Panc1 (cell line): ENCODE measurements at regions not wholly inside any gene's neighbourhood (a gene's known extent, or its start where the extent isn't known, plus 50 kb on each side); places are given as distances from the start of the nearest gene placed in this dataset.

Experiments used
- ATAC-seq: fragments of 200-7000 bp; cut with Tn5 transposase; 2 replicates; pipeline ENCODE4 v1.9.1; 2020; ENCODE audit warnings: mild to moderate bottlenecking, moderate library complexity
- BruUV-seq: library from RNA; stranded (reverse); fragments of 400-500 nt; replicated peaks from 2 replicates; lab custom pipeline; 2021; lab: Mats Ljungman, UMichigan
- CTCF ChIA-PET: fragments of 300-600 bp; sonication (Branson Sonifier 250); formaldehyde crosslinking; loops from one replicate; lab custom pipeline; 2022; ENCODE audit warnings: antibody characterized with exemption; lab: Charles Lee
- POLR2A ChIA-PET: fragments of 300-600 bp; sonication (Branson Sonifier 250); formaldehyde crosslinking; loops from one replicate; lab custom pipeline; 2022; ENCODE audit warnings: antibody characterized with exemption; lab: Charles Lee
- DNase-seq: peaks from one replicate; pipeline ENCODE4 v3.0.0-alpha.2; 2010; ENCODE audit warnings: low read depth, low spot score
- H3K27ac ChIP-seq: 2 replicates; pipeline ENCODE4 v1.5.1; 2011; ENCODE audit warnings: mild to moderate bottlenecking, low read length, inconsistent platforms
- H3K27me3 ChIP-seq: fragments of 200-500 bp; sonication (Bioruptor generic); 2 replicates; pipeline ENCODE4 v1.6.0; 2014; ENCODE audit warnings: low read length, inconsistent platforms; ENCODE audit not compliant: control insufficient read depth, insufficient read depth
- H3K36me3 ChIP-seq: fragments of 200-500 bp; sonication (Bioruptor generic); 2 replicates; pipeline ENCODE4 v1.5.1; 2014; ENCODE audit warnings: inconsistent platforms, mild to moderate bottlenecking, low read length, moderate library complexity; ENCODE audit not compliant: control insufficient read depth, insufficient read depth
- H3K4me1 ChIP-seq: 2 replicates; pipeline ENCODE4 v1.5.1; 2011; ENCODE audit warnings: inconsistent platforms, mild to moderate bottlenecking, low read length, moderate library complexity; ENCODE audit not compliant: control insufficient read depth, insufficient read depth
- H3K4me3 ChIP-seq, 2 experiments: 2 replicates each; pipeline ENCODE4 v1.5.1; 2011 to 2012; ENCODE audit warnings: low read depth in 2 of 2, low read length in 2 of 2, mild to moderate bottlenecking in 2 of 2, inconsistent platforms in 1 of 2, moderate library complexity in 1 of 2
- H3K9me3 ChIP-seq: fragments of 200-500 bp; sonication (Bioruptor generic); 2 replicates; pipeline ENCODE4 v1.5.1; 2014; ENCODE audit warnings: low read depth, mild to moderate bottlenecking, inconsistent platforms, low read length, moderate library complexity; ENCODE audit not compliant: control insufficient read depth, insufficient read depth
- POLR2AphosphoS5 ChIP-seq: IDR thresholded peaks from 2 replicates; pipeline ENCODE4 v1.6.1; 2012; ENCODE audit warnings: mild to moderate bottlenecking, low read depth, low read length, moderate library complexity
- SIN3A ChIP-seq: IDR thresholded peaks from 2 replicates; pipeline ENCODE4 v1.6.1; 2012; ENCODE audit warnings: low read depth, mild to moderate bottlenecking, low read length, moderate library complexity, borderline replicate concordance; ENCODE audit not compliant: insufficient read depth
- TCF7L2 ChIP-seq: IDR thresholded peaks from 2 replicates; pipeline ENCODE4 v1.6.1; 2011; ENCODE audit warnings: mild to moderate bottlenecking, low read depth, low read length, inconsistent platforms
- in situ Hi-C: cut with HindIII; loops from 2 replicates; pipeline ENCODE4 v1.10.0; 2016; ENCODE audit warnings: low sequenced_read_pairs, low pct_unique_long_range_greater_than_20kb
- intact Hi-C: fragments of 100-400 bp; cut with micrococcal nuclease; formaldehyde crosslinking; loops from one replicate; pipeline ENCODE4 v1.10.0; 2022; ENCODE audit not compliant: unreplicated experiment
- TF ChIP-seq, protein P1 (sequence below), 2 experiments: IDR thresholded peaks; 2 replicates each; pipeline ENCODE4 v1.6.1; 2011 to 2012; ENCODE audit warnings: low read depth in 2 of 2, control low read depth in 1 of 2, low read length in 1 of 2, mild to moderate bottlenecking in 1 of 2, moderate library complexity in 1 of 2; ENCODE audit not compliant: insufficient read depth in 1 of 2
- TF ChIP-seq, protein P2 (sequence below): fragments of 450-650 bp; IDR thresholded peaks from 2 replicates; pipeline ENCODE4 v1.5.1; 2017; ENCODE audit warnings: mild to moderate bottlenecking

DNA sequence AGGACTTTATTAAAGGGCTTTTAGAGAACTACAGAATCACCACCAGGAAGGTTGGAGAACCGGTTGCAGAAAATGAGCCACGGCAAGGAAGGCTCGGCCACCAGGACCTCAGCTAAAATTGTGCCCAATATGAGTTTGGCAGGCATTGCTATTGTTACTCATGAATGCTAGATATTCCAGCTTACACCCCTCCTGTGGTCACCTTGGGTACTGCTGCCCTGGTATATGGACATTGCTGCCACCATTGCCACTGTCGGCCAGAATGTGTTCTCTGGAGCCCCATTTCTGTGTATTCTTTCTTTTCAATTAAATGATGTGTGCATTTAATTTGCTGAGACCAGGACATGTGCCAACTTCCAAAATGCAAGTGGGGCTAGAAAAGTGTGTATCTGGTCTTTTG, 626.7 kb upstream of the BOD1L1 start:
- BruUV-seq, result no TSS peak
- ChIA-PET CTCF (no interaction called here), POLR2A (no interaction called here)
- H3K36me3 ChIP-seq, result no peaks in the 10 kb centered on the region
- no peaks in the 10 kb centered on the region for H3K4me1 ChIP-seq
- in situ Hi-C loops, result no loop called here
- TF ChIP-seq, protein P1, sequence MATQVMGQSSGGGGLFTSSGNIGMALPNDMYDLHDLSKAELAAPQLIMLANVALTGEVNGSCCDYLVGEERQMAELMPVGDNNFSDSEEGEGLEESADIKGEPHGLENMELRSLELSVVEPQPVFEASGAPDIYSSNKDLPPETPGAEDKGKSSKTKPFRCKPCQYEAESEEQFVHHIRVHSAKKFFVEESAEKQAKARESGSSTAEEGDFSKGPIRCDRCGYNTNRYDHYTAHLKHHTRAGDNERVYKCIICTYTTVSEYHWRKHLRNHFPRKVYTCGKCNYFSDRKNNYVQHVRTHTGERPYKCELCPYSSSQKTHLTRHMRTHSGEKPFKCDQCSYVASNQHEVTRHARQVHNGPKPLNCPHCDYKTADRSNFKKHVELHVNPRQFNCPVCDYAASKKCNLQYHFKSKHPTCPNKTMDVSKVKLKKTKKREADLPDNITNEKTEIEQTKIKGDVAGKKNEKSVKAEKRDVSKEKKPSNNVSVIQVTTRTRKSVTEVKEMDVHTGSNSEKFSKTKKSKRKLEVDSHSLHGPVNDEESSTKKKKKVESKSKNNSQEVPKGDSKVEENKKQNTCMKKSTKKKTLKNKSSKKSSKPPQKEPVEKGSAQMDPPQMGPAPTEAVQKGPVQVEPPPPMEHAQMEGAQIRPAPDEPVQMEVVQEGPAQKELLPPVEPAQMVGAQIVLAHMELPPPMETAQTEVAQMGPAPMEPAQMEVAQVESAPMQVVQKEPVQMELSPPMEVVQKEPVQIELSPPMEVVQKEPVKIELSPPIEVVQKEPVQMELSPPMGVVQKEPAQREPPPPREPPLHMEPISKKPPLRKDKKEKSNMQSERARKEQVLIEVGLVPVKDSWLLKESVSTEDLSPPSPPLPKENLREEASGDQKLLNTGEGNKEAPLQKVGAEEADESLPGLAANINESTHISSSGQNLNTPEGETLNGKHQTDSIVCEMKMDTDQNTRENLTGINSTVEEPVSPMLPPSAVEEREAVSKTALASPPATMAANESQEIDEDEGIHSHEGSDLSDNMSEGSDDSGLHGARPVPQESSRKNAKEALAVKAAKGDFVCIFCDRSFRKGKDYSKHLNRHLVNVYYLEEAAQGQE (IDR thresholded peaks at IDR 0.05; ENCODE audit: insufficient read depth in 1 of 2, low read depth in 2 of 2, low read length in 1 of 2), result no peak
- TF ChIP-seq TCF7L2 (no peak), POLR2AphosphoS5 (no peak), SIN3A (no peak)
- TF ChIP-seq, protein P2, sequence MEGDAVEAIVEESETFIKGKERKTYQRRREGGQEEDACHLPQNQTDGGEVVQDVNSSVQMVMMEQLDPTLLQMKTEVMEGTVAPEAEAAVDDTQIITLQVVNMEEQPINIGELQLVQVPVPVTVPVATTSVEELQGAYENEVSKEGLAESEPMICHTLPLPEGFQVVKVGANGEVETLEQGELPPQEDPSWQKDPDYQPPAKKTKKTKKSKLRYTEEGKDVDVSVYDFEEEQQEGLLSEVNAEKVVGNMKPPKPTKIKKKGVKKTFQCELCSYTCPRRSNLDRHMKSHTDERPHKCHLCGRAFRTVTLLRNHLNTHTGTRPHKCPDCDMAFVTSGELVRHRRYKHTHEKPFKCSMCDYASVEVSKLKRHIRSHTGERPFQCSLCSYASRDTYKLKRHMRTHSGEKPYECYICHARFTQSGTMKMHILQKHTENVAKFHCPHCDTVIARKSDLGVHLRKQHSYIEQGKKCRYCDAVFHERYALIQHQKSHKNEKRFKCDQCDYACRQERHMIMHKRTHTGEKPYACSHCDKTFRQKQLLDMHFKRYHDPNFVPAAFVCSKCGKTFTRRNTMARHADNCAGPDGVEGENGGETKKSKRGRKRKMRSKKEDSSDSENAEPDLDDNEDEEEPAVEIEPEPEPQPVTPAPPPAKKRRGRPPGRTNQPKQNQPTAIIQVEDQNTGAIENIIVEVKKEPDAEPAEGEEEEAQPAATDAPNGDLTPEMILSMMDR, result no peak
- intact Hi-C loops, result no loop called here
- H3K9me3 ChIP-seq, result no peaks in the 10 kb centered on the region
- no peak overlapping the region for H3K27ac ChIP-seq
- ATAC-seq (no peak), DNase-seq (no peak)
- H3K27me3 ChIP-seq, result no peaks in the 10 kb centered on the region
- H3K4me3 ChIP-seq, result no peak overlapping the region

DNA sequence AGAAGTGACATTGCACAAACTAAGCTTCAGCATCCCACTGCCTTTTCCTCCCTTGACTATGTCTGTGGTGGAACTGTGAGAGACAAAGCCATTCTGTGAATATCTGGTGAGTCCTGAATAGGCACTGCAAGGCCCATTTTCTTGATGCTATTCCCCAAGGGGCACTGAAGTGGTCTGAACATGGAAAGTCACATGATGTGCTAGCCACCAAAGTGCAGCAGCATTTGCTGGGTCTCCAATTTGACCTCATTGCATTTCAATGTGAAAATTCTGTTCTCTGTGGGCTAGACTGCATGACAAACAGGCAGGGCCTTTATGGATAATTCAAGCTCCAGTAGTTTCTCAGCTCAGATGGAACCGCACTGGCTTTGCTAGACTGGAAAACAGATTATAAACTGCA, 627.4 kb upstream of the BOD1L1 start:
- H3K4me1 ChIP-seq, result no peaks in the 10 kb centered on the region
- ChIA-PET POLR2A (no interaction called here), CTCF (no interaction called here)
- TF ChIP-seq TCF7L2 (no peak), POLR2AphosphoS5 (no peak), SIN3A (no peak)
- TF ChIP-seq, protein P1 (IDR thresholded peaks at IDR 0.05; ENCODE audit: insufficient read depth in 1 of 2, low read depth in 2 of 2, low read length in 1 of 2), result no peak
- TF ChIP-seq, protein P2, result no peak
- intact Hi-C loops (no loop called here), in situ Hi-C loops (no loop called here)
- no peaks in the 10 kb centered on the region for H3K36me3 ChIP-seq
- no peak overlapping the region for H3K27ac ChIP-seq
- no TSS peak for BruUV-seq
- ATAC-seq, result no peak
- H3K9me3 ChIP-seq, result no peaks in the 10 kb centered on the region
- no peak for DNase-seq
- H3K27me3 ChIP-seq, result no peaks in the 10 kb centered on the region
- no peak overlapping the region for H3K4me3 ChIP-seq
